GM19328 (cell line): ENCODE measurements at regions not wholly inside any gene's neighbourhood (a gene's known extent, or its start where the extent isn't known, plus 50 kb on each side); places are given as distances from the start of the nearest gene placed in this dataset.
"Not testable (repeated sequence)": the region's sequence is repeated elsewhere in the genome, so short reads cannot be mapped to it uniquely, and the experiment has no call there.

Source experiments
- ATAC-seq: cut with Tn5 transposase; IDR thresholded peaks from one replicate; pipeline ENCODE4 v1.9.1; 2021; ENCODE audit warnings: mild to moderate bottlenecking, moderate library complexity; ENCODE audit not compliant: unreplicated experiment

DNA sequence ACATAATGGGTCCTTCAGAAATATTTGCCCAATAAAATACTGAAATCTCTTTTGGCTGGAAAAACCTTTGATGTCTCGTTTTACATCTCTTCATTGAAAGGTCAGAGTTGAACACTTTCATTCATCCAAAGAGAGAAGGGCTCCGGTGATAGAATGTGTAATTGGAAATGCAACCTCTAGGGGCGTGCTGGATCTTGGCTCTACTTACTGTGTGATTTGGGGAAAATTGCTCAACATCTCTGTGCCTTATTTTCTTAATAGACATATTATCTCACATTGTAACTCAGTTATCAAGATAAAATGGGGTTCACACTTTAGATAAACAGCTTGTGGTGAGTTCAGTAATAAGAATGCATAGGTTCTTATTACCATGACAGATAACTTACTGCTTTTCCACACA is 1444.1 kb downstream of the SLITRK5 start:
- no peak for ATAC-seq

DNA sequence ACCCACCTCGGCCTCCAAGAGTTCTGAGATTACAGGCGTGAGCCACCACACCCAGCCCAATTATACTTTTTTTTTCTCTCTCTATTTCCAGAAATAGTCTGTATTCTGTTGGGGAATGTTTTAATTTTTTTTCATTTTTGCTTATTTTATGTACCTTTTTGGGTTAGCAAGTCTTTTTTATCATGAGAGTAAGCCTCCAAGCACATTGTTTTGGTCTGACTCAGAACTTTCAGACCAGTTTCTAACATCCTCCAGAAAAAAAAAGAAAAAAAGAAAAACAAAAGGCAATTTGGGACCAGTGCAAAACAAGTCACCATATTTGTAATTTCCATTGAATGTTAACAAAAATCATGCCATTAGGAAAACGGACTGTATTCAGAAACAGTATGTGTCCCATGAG is 1465.5 kb downstream of the SLITRK5 start:
- no peak for ATAC-seq

DNA sequence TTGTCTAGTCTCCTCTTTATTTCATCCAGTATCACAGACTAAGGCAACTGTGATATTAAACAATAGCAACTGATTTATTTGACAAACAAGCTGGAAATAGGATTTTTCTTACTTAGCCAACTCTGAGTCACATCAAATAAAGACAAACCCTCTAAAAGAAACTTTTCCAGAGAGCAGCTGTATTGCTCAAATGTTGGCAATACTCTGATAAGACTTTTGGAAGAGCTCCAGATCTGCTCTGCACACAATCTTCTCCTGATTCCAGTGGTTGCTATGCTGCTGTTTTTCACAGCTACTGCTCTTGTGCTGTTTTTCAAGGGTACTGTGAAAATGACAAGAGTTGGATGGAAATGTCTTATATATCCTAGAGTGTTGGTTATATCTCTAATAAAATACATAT is 1479.2 kb downstream of the SLITRK5 start:
- ATAC-seq = no peak

DNA sequence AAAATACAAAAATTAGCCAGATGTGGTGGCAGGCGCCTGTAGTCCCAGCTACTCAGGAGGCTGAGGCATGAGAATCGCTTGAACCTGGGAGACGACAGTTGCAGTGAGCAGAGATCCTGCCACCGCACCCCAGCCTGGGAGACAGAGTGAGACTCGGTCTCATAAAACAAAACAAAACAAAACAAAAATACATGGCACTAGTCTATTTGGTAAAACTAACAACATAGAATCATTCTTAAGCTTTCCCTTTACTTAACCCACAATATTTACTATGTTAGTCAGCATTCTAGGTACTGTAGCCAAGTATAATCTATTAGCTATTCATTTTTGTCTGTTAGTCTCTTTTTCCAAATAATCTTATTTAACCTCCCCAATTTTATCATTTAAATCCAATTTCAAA is 1482.8 kb downstream of the SLITRK5 start:
- no peak for ATAC-seq

DNA sequence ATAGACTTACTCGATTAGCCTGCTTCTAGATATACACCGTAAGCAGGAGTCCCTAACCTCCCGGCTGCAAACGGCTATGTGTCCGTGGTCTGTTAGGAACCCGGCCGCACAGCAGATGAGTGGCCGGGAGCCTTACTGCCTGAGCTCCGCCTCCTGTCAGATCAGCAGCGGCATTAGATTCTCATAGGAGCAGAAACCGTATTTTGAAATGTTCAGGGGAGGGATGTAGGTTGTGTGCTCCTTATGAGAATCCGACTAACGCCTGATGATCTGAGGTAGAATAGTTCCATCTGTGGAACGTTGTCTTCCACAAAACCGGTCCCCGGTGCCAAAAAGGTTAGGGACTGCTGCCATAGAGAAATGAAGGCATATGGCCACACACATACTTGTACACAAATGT is 1491.9 kb downstream of the SLITRK5 start:
- ATAC-seq = no peak

DNA sequence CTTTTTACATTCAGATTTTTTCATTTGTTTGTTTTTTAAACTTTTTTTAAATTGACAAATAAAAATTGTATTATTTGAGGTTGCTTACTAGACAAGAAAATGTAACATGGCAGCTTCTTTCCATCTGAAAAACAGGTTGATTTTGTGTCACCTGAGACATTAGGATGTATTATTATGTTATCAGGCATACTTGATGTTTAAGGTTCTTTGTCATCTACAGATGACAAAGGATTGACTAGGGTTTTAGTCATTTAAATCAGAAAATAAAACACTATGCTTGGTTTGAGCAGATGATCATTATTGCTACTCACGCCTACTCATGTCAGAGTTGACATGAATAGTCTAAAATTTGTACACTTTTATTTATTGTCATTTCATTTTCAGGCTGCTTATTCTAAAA is 1494.5 kb downstream of the SLITRK5 start:
- no peak for ATAC-seq

DNA sequence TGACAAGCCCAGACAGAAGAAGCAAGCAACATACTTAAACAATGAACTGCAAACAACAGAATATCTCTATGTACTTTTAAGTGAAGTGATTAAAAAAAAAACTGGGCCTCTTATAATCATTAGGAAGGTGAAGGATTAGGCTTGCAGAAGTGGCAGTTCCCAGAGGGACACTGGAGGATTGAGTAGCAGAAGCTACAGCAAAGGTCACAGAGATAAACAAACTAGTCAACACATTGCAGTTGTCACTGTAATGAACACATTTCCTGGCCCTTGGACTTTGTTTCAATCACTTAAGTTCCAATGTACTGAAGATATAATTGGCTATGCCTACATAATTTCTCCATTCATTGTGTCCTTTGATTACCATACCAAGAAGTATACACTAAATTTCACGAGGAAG is 1498.8 kb downstream of the SLITRK5 start:
- no peak for ATAC-seq

DNA sequence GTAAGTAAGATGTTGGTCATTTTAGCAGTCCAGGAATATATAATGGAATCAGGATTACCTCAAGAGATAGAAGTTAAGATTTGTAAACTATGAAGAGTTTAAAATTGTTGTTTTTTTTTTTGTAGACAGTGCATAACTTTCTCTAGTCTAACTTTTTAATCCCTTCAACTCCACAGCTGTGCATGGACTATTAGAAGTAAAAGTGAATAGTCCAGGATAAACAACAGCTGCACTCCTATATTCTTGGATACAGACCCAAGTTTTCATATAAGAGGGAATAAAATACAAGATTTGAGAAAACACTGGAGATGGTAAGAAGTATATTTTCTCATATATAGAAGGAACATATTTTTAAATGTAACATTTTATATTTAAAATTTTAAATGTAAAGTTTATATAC is 1509.9 kb downstream of the SLITRK5 start:
- ATAC-seq = no peak

DNA sequence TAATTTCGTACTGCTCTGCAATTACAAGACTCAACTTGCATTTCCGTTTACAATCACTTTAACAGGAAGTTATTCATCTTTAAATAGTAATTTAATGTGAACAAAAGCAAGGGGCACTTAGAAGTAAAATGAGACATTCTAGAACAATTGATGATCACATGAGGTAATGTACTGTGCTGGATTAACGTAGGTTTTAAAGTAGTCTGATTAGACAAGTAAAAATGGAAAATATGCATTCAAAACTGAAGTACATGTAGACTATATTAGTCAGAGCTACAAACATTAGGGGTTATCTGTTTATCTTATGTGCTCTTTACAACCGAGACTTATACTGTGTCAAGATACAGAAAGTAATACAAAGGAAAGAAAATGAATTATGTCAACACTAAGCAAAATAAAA is 1528.0 kb downstream of the SLITRK5 start:
- no peak for ATAC-seq

DNA sequence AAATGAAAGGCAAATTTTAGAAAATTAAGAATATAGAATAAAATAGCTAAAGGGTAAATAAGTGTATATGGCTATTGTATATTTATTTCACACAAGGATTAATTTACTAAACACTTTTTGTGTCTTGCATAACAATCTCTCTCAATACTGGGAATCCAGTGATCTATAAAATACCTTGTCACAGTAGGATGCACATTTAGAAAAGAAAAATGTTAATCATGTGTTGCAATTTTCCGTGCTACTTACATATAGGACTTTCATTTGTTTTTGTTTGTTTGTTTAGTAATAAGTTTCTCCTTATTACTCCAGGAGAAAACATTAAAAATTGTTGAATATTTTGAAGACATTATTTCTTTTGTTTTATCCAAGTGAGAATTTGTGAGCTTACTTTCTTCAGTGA is 1533.3 kb downstream of the SLITRK5 start:
- no peak for ATAC-seq

DNA sequence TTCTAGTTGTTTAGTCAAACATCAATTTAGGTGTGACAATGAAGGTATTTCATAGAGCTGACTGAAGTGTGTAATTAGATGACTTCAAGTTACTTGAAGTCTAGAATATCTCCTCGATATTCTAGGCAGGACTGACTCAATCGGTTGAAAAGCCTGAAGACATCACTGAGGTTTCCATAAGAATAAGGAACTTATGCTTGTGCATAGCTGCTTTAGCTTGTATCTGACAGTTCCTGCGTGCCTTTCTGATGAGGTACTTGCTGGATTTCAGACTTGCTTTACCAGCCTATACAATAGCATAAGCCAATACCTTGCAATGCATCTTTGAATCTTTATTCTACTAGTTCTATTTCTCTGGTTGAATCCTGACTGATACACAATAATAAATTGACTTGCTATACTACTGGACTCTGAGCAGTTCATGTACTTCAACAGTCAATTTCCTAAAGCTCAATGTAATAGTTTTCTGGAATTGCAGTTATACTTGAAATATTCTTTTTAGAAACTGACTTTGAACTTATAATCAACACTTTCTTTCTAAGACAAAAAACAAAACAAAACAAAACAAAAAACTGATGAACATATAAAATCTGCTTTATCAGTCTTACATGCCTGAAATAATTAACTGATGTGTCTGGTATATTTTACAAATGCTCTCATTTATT is 1534.8 kb downstream of the SLITRK5 start:
- no peak for ATAC-seq

DNA sequence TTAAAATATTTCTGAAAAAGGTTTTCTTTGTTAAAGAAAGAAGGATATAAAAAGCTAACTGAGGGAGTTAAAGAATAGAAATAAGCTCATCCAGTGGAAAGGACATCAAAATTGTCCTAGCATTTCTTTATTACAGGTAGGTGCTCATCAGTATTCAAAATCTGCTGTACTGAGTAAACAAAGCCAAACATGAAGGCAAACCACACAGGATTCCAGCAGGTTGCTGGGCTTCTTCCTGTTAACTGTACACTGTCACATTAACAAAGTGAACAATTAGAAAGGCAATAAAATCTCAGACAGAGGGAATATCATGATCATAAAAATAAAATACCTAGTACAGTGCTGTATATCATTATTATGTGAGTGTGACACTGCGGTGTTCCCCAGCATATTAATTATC is 1541.0 kb downstream of the SLITRK5 start:
- no peak for ATAC-seq

DNA sequence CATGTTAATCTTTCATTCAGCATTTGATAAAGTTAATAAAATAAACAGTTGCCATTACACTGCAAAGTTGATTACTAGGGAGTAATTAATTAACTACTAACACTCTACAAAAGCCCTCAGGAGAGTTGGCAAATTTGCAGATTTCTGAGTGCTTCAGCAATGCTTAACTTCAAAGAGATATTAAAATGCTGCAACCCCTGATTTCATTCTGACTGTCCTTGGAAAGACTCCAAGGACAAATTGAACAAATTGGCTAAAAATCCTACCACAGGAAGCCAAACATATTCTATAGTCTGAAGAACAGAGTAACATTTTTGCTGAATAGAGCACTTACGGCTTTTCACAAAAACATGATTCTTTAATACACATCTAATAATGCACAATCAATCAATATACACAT is 1543.0 kb downstream of the SLITRK5 start:
- no peak for ATAC-seq

DNA sequence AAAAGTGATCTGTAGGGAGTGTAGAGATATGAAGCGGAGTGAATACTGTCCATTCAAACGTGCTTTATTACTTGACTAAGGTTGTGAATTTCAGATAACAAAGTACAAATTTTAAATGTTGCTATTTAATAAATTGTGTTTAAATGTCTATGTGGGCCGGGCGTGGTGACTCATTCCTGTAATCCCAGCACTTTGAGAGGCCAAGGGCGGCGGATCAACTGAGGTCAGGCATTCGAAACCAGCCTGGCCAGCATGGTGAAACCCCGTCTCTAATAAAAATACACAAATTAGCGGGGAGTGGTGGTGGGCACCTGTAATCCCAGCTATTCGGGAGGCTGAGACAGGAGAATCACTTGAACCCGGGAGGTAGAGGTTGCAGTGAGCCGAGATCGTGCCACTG is 1544.1 kb downstream of the SLITRK5 start:
- ATAC-seq = not testable (repeated sequence)

DNA sequence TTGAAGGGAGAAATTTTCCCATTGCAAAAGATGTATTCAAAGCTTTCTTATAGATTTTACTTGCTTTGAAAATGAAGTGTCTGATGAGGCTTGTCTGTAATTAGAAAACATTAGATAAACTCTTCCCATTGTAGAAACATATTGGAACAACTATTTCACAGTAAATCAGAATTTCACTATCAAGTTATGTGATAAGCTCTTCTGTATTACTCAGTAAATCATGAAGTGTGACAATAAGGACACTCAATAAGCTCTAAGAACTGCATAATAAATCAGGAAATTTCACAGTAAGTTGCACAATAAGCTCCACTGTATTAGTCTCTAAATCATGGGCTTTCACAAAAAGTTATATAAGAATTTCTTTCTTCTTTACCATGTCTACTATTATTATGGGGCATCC is 1546.6 kb downstream of the SLITRK5 start:
- ATAC-seq = no peak

DNA sequence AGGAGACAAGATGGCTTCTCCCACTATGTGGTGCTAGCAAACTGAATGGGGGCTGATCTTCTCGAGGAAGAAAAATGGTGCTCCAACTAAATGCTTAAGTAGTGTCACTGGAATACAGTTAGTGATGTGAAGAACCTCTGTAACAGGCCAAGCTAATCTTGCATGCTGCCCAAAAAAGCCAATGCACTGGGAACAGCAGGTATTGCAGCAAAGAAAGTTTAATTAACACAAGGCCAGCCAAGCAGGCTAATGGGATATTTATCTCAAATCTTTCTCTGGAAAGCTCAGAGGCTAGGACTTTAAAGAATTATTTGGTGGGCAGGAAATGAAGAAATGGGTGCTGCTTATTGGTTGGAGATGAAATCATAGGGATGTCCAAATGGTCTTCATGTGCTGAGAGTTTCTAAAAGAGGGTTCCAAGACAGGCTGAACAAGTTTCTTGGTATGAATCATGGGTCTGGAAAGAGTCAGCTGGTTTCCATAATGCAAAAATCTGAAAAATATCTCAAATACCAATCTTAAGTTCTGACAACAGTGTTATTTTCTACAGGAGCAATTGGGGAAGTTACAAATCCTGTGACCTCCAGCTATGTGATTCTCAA is 1550.5 kb downstream of the SLITRK5 start:
- ATAC-seq = no peak

DNA sequence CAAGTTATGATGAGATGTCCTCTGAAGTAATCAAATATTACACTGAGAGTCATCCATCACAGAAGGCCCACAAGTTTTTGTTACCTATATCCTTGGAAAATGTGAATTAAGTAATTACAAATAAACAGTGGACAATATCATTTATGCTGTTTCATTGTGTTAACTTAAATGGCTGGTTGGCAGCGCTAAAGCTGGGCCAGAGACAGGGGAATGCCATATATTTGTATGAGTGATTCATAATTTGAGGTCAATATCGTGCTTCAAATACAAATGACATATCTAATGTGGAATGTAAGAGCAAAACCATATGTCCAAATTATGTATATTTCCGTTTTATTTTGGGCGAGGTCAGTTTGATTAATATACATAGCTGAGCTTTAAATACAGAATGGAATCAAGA is 1556.2 kb downstream of the SLITRK5 start:
- no peak for ATAC-seq

DNA sequence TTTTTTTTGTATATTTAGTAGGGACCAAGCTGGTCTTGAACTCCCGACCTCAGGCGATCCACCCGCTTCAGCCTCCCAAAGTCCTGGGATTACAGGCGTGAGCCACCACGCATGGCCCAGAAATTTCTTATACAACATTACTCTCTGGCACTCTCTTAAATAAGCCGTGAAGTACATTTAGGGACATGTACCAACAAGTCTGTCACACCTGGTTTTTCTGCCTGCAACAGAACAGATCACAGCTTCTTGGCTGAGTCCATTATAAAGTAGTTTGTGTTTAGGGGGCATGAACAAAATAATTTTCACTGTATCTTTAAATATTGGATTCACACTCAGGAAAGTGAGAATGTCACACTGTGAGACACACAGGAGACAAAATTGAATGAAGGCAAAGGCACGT is 1567.3 kb downstream of the SLITRK5 start:
- no peak for ATAC-seq

DNA sequence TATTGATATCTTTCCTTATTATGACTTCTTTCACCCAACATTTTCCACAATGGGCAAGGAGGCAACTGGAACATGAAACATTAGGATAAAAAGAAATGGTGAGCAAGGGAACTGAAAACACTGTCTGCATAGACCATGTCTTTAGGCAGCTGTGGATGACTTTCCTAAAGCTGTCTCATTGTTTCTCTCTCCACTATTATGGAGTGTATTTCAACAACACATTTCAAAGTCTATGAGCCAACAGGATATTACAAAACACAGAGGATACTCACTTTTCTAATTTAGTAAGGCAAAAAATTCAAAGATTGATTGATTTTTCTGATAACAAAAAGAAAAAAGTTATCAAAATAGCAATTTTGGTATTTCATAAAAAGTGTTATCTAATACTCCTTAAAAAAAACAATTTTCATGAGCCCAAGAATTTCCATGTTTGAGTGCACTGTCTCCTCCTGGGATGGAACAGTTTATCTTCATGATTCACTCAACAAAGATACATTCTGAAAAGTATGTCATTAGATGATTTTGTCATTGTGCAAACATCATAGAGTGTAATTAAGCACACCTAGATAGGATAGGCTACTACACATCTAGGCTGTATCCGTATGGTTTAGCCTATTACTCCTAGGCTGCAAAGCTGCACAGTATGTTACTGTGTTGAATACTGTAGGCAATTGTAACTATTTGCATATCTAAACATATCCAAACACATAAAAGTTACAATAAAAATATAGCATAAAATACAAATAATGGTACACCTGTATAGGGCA is 1568.4 kb downstream of the SLITRK5 start:
- ATAC-seq = no peak

DNA sequence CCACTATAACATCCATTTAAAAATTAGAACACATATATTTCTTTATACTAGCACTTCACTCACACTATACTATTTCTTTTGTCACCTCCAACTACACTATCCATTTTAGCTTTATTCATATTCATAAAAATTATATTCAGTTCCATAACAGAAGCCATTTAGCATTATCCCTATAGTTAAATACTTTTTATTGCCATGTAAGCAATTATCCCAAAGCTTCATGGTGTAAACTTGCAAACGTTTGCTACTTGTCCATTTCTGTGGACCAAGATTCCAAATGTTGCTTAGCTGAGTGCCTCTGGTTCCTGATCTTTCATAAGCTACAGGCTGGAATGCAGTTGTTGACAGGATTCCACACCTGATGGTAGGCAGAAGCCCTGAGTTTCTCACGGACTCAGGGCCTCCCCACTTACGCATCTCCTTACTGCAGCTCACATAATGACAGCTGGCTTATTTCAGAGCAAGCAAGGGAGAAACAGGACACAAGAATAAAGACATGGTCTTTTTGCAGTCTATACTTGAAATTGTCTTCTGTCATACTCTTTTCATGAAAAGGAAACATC is 1584.8 kb downstream of the SLITRK5 start:
- ATAC-seq = no peak

DNA sequence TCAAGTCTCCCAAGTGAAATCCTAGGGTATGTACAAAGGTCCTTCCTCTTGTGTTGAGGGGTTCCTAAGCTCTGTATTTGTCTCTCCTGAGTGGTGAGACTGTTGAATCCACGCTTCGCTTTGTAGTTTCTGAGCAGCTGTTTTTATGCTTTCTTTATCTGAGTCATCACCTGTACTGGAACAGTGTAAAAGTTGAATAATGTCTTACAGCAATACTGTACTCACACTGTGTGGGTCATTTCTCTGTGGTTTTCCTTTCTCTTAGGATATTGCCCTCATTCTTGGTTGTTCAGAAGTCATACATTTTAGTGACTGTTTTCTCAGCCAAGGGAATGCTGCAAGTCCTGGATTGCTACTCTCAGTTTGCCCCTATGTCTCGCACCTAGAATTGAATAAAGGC is 1596.6 kb downstream of the SLITRK5 start:
- ATAC-seq = no peak

DNA sequence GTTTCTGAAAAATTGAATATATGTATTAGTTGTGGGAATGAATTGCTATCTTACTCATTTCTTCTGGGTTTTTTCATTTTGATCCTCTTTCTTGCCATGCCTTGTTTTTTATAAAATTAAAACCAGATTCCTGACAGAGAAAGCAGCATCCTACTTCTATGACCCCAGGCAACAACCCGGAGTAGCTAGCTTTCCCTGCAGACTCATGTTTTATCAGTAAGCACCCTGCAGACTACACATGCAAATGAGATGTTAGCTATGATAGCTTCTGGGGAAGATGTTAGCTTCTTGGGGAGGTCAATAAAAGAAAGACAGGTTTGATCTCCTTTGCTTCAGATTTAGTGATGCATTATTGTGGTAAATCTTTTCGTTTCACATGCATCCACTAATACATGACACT is 1598.6 kb downstream of the SLITRK5 start:
- no peak for ATAC-seq
